ENCODE measurements at regions not wholly inside any gene's neighbourhood (a gene's known extent, or its start where the extent isn't known, plus 50 kb on each side); places are given as distances from the start of the nearest gene placed in this dataset.

- Histone ChIP-seq H2AFZ (no peak overlapping the region), H3K27ac (ENCODE audit: low read depth) (no peak overlapping the region), H3K9me2 (ENCODE audit: insufficient read depth) (no peaks in the 10 kb centered on the region), H3K4me2 (no peak overlapping the region), H3K4me1 (ENCODE audit: insufficient read depth) (no peaks in the 10 kb centered on the region), H3K36me3 (ENCODE audit: insufficient read depth) (no peaks in the 10 kb centered on the region), H3K79me2 (replicated peaks; ENCODE audit: insufficient read depth) (no peaks in the 10 kb centered on the region), H3K4me3 (no peak overlapping the region), H3K27me3 (ENCODE audit: insufficient read depth) (no peaks in the 10 kb centered on the region), H4K20me1 (replicated peaks; ENCODE audit: insufficient read depth) (no peaks in the 10 kb centered on the region), H3F3A (replicated peaks; ENCODE audit: low read depth) (no peaks in the 10 kb centered on the region)
- H3K4me1 Mint-ChIP-seq, result no peaks in the 10 kb centered on the region
- TF ChIP-seq ZNF462 (CRISPR knock-in tag; IDR thresholded peaks at IDR 0.05), result no peak
- DNase-seq (ENCODE audit: low spot score) (no peak), ATAC-seq (no peak)
- no peak overlapping the region for H3K4me3 Mint-ChIP-seq
- peaks cover 5% of the 10 kb centered on the region for H3K9me3 Mint-ChIP-seq
- H3K27ac Mint-ChIP-seq, result no peak overlapping the region
- H3K27me3 Mint-ChIP-seq (ENCODE audit: insufficient read depth, low read depth, poor library complexity), result no peaks in the 10 kb centered on the region
- H3K36me3 Mint-ChIP-seq (ENCODE audit: low read depth), result 0 out of 3 replicates have a peak, but pooled peaks cover 4% of the 10 kb centered on the region
Observed at GRCh38 chr4:156422576-156422975, 468.9 kb upstream of the CTSO start.

- H3K4me3 Mint-ChIP-seq, result no peak overlapping the region
- Histone ChIP-seq H3K4me2 (no peak overlapping the region), H3K4me1 (ENCODE audit: insufficient read depth) (no peaks in the 10 kb centered on the region), H3K27ac (ENCODE audit: low read depth) (no peak overlapping the region), H3K79me2 (replicated peaks; ENCODE audit: insufficient read depth) (no peaks in the 10 kb centered on the region), H4K20me1 (replicated peaks; ENCODE audit: insufficient read depth) (no peaks in the 10 kb centered on the region), H3K4me3 (no peak overlapping the region), H2AFZ (no peak overlapping the region), H3F3A (replicated peaks; ENCODE audit: low read depth) (no peaks in the 10 kb centered on the region), H3K27me3 (ENCODE audit: insufficient read depth) (no peaks in the 10 kb centered on the region), H3K36me3 (ENCODE audit: insufficient read depth) (no peaks in the 10 kb centered on the region), H3K9me2 (ENCODE audit: insufficient read depth) (no peaks in the 10 kb centered on the region)
- H3K36me3 Mint-ChIP-seq (ENCODE audit: low read depth), result peaks cover 12% of the 10 kb centered on the region; the same call in 2 of the 3 replicates
- H3K27me3 Mint-ChIP-seq (ENCODE audit: insufficient read depth, low read depth, poor library complexity), result no peaks in the 10 kb centered on the region
- no peak overlapping the region for H3K27ac Mint-ChIP-seq
- DNase-seq (ENCODE audit: low spot score) (no peak), ATAC-seq (no peak)
- TF ChIP-seq CREB1 (CRISPR knock-in tag; IDR thresholded peaks at IDR 0.05; ENCODE audit: low read depth) (no peak), JUNB (IDR thresholded peaks at IDR 0.05; ENCODE audit: unreplicated experiment) (no peak), CTCF (conservative IDR thresholded peaks at IDR 0.05; ENCODE audit: low read depth in 2 of 2) (no peak)
- H3K4me1 Mint-ChIP-seq, result no peaks in the 10 kb centered on the region
- H3K9me3 Mint-ChIP-seq, result peaks cover 18% of the 10 kb centered on the region
Observed at GRCh38 chr4:156420623-156421022, 467.0 kb upstream of the CTSO start.

Data from GM23338 (cell line).